Neural progenitor cell (in vitro differentiated cells): ENCODE measurements at regions not wholly inside any gene's neighbourhood (a gene's known extent, or its start where the extent isn't known, plus 50 kb on each side); places are given as distances from the start of the nearest gene placed in this dataset.

Experiments used
- EZH2 ChIP-seq: fragments of 200-600 bp; sonication (generic); IDR thresholded peaks from 2 replicates; pipeline ENCODE4 v1.6.1; 2017; ENCODE audit warnings: antibody characterized with exemption, mild to moderate bottlenecking, moderate library complexity
- EZH2phosphoT487 ChIP-seq: fragments of 200-600 bp; sonication (generic); IDR thresholded peaks from 2 replicates; pipeline ENCODE4 v1.6.1; 2017; ENCODE audit warnings: antibody characterized with exemption
- TF ChIP-seq, protein P1 (sequence below): fragments of 200-600 bp; sonication (generic); IDR thresholded peaks from 2 replicates; pipeline ENCODE4 v1.5.1; 2017; ENCODE audit warnings: antibody characterized with exemption, mild to moderate bottlenecking

DNA sequence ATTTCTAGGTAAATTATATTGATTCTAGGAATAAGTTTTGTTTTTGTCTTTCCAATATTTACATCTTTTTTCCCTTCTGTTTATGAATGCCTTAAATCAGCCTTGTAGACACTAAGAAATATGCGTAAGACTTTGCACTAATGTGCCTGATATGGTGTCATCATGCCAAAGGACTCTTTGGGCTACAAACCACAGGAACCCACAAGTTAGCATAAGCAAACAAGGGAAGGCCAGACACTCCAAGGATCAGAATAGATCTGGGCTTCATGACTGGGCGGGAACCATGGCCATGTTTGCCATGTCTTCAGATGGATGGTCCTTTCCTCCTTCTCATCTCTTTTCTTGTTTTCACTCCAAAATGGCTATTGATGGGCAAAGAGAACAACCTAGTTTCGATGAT, 242.2 kb upstream of the CHRNA7 start:
- TF ChIP-seq, protein P1, sequence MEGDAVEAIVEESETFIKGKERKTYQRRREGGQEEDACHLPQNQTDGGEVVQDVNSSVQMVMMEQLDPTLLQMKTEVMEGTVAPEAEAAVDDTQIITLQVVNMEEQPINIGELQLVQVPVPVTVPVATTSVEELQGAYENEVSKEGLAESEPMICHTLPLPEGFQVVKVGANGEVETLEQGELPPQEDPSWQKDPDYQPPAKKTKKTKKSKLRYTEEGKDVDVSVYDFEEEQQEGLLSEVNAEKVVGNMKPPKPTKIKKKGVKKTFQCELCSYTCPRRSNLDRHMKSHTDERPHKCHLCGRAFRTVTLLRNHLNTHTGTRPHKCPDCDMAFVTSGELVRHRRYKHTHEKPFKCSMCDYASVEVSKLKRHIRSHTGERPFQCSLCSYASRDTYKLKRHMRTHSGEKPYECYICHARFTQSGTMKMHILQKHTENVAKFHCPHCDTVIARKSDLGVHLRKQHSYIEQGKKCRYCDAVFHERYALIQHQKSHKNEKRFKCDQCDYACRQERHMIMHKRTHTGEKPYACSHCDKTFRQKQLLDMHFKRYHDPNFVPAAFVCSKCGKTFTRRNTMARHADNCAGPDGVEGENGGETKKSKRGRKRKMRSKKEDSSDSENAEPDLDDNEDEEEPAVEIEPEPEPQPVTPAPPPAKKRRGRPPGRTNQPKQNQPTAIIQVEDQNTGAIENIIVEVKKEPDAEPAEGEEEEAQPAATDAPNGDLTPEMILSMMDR: no peak
- TF ChIP-seq EZH2 (no peak), EZH2phosphoT487 (no peak)
